Lower leg skin (tissue), 4 donors: ENCODE measurements at regions not wholly inside any gene's neighbourhood (a gene's known extent, or its start where the extent isn't known, plus 50 kb on each side); places are given as distances from the start of the nearest gene placed in this dataset.

Experiments
- DNase-seq, 2 donors: peaks; one replicate each; pipeline ENCODE4 v3.0.0-alpha.2; 2019; ENCODE audit warnings: low spot score in 2 of 2
- H3K4me3 ChIP-seq: fragments of 200-600 bp; sonication (generic); 2 replicates; pipeline ENCODE4 v1.5.1; 2017; ENCODE audit warnings: mild to moderate bottlenecking, low read depth; ENCODE audit not compliant: poor library complexity, severe bottlenecking
- CTCF ChIP-seq, 3 donors: fragments of 450-650 bp; IDR thresholded peaks; one replicate each; pipeline ENCODE4 v1.5.1; 2016; ENCODE audit warnings: antibody characterized with exemption in 3 of 3, mild to moderate bottlenecking in 3 of 3, moderate library complexity in 2 of 3
- POLR2A ChIP-seq, 2 donors: fragments of 450-650 bp; IDR thresholded peaks; one replicate each; pipeline ENCODE4 v1.6.1; 2016 to 2017; ENCODE audit warnings: antibody characterized with exemption in 2 of 2, mild to moderate bottlenecking in 1 of 2, moderate library complexity in 1 of 2
- WGBS, 2 donors: methylation state at CpG; one replicate each; pipeline ENCODE4 v1.1.5; 2018; 5-methylcytosine and 5-hydroxymethylcytosine counted together
- intact Hi-C: fragments of 100-400 bp; cut with DNase I; formaldehyde crosslinking; loops from one replicate; pipeline ENCODE4 v1.15.0; 2023; ENCODE audit warnings: low total_unique reads

GRCh38 chr10:10630281-10630680 lies 387.4 kb upstream of the CELF2 start:
- intact Hi-C loops = no loop called here
- DNase-seq = no peak
- 72 to 77% methylated on average over 3 of the region's 3 CpGs for WGBS, 2 donors
- TF ChIP-seq POLR2A (IDR thresholded peaks at IDR 0.05) = no peak
- no peak for TF ChIP-seq CTCF (IDR thresholded peaks at IDR 0.05)
- H3K4me3 ChIP-seq = no peak overlapping the region

- TF ChIP-seq CTCF (IDR thresholded peaks at IDR 0.05) (no peak), POLR2A (IDR thresholded peaks at IDR 0.05) (no peak)
- intact Hi-C loops = no loop called here
- 68 to 75% methylated on average over 4 of the region's 4 CpGs for WGBS, 2 donors
- DNase-seq = no peak
- no peak overlapping the region for H3K4me3 ChIP-seq
Observed at GRCh38 chr10:10630782-10631181, 386.9 kb upstream of the CELF2 start.

- intact Hi-C loops = no loop called here
- 29 to 46% methylated on average over 1 of the region's 1 CpG for WGBS, 2 donors
Observed at GRCh38 chr10:10642189-10642588, 375.5 kb upstream of the CELF2 start.

GRCh38 chr10:10642751-10643150 lies 374.9 kb upstream of the CELF2 start:
- TF ChIP-seq POLR2A (IDR thresholded peaks at IDR 0.05) = no peak
- TF ChIP-seq CTCF (IDR thresholded peaks at IDR 0.05) = no peak
- no peak overlapping the region for H3K4me3 ChIP-seq
- peak in 1 of 2 donors; percentile 39 for DNase-seq
- intact Hi-C loops = no loop called here
- 42 to 53% methylated on average over 2 of the region's 2 CpGs for whole genome bisulfite sequencing, 2 donors

More at GRCh38 chr10:10642189-10642588, 375.5 kb upstream of the CELF2 start:
- no peak for DNase-seq
- H3K4me3 ChIP-seq = no peak overlapping the region
- no peak for TF ChIP-seq POLR2A (IDR thresholded peaks at IDR 0.05)
- no peak for TF ChIP-seq CTCF (IDR thresholded peaks at IDR 0.05)

- WGBS, 2 donors = 34 to 45% methylated on average over 4 to 5 of the region's 5 CpGs
- intact Hi-C loops = no loop called here
- no peak for TF ChIP-seq POLR2A (IDR thresholded peaks at IDR 0.05)
- no peak for TF ChIP-seq CTCF (IDR thresholded peaks at IDR 0.05)
- no peak for DNase-seq
- H3K4me3 ChIP-seq = no peak overlapping the region
Observed at GRCh38 chr10:10644008-10644646, 373.5 kb upstream of the CELF2 start.
